MM.1S (cell line): ENCODE measurements at regions not wholly inside any gene's neighbourhood (a gene's known extent, or its start where the extent isn't known, plus 50 kb on each side); places are given as distances from the start of the nearest gene placed in this dataset.

Source experiments
- CTCF ChIP-seq: fragments of 300-600 bp; sonication (generic); IDR thresholded peaks from 2 replicates; pipeline ENCODE4 v1.5.1; 2016; ENCODE audit warnings: antibody characterized with exemption, low read length, mixed read lengths
- EZH2 ChIP-seq: fragments of 300-600 bp; sonication (generic); optimal IDR thresholded peaks from 2 replicates; pipeline ENCODE3; 2017; ENCODE audit warnings: low read depth, mild to moderate bottlenecking, antibody characterized with exemption, low read length, mixed read lengths

DNA sequence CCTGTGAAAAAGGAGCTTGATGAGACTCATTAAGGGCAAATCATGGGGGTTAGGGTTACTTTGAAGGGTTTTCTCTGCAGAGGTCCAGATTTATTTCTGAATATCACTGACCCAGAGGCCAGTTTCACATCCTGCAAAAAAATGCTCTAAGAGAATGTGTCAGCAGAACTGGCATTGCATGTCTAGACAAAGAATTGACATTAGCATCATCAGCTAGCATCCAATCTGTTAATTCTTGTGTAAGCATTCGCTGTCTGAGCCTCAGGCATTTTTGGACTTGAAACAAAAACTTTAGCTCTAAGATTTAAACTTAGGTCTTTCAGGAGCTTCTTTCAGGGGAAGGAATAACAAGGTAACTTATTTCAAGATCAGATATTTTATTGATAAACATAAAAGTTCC lies 187.9 kb upstream of the ELL2 start:
- TF ChIP-seq CTCF (no peak), EZH2 (no peak)
